NCI-H2107 treated with DMSO at 0.1 percent for 48 hours (cell line): ENCODE measurements at regions not wholly inside any gene's neighbourhood (a gene's known extent, or its start where the extent isn't known, plus 50 kb on each side); places are given as distances from the start of the nearest gene placed in this dataset.
A peak's percentile ranks its signal among the peaks of the same experiment; 100 is the strongest.

Experiments
- DNase-seq: peaks from one replicate; lab custom pipeline; 2025; ENCODE audit not compliant: unreplicated experiment; lab: John Stamatoyannopoulos, UW

- DNase-seq: no peak
Measured at GRCh38 chr10:120702032-120702431, 149.1 kb upstream of the WDR11 start.

GRCh38 chr10:120705309-120705708 lies 145.9 kb upstream of the WDR11 start:
- DNase-seq: no peak

- DNase-seq: no peak
Measured at GRCh38 chr10:120710076-120710475, 141.1 kb upstream of the WDR11 start.

GRCh38 chr10:120711860-120712259 lies 139.3 kb upstream of the WDR11 start:
- DNase-seq: no peak

GRCh38 chr10:120713573-120714205 lies 137.5 kb upstream of the WDR11 start:
- no peak for DNase-seq

GRCh38 chr10:120715171-120715570 lies 136.0 kb upstream of the WDR11 start:
- no peak for DNase-seq

- no peak for DNase-seq
Measured at GRCh38 chr10:120719333-120719732, 131.8 kb upstream of the WDR11 start.

- no peak for DNase-seq
Measured at GRCh38 chr10:120727001-120727400, 124.2 kb upstream of the WDR11 start.

GRCh38 chr10:120729547-120729946 lies 121.6 kb upstream of the WDR11 start:
- no peak for DNase-seq

GRCh38 chr10:120732067-120732466 lies 119.1 kb upstream of the WDR11 start:
- no peak for DNase-seq

- no peak for DNase-seq
Measured at GRCh38 chr10:120732643-120733313, 118.4 kb upstream of the WDR11 start.

GRCh38 chr10:120734483-120735078 lies 116.6 kb upstream of the WDR11 start:
- DNase-seq: no peak

GRCh38 chr10:120735315-120735714 lies 115.8 kb upstream of the WDR11 start:
- DNase-seq: no peak

- DNase-seq: peak; percentile 2
Measured at GRCh38 chr10:120735773-120736371, 115.3 kb upstream of the WDR11 start.

GRCh38 chr10:120736377-120736776 lies 114.8 kb upstream of the WDR11 start:
- no peak for DNase-seq

GRCh38 chr10:120738658-120739057 lies 112.5 kb upstream of the WDR11 start:
- no peak for DNase-seq

- no peak for DNase-seq
Measured at GRCh38 chr10:120741396-120741795, 109.8 kb upstream of the WDR11 start.

- no peak for DNase-seq
Measured at GRCh38 chr10:120742373-120742772, 108.8 kb upstream of the WDR11 start.

GRCh38 chr10:120744040-120744439 lies 107.1 kb upstream of the WDR11 start:
- DNase-seq: no peak

GRCh38 chr10:120746001-120746777 lies 105.0 kb upstream of the WDR11 start:
- no peak for DNase-seq

GRCh38 chr10:120748519-120748918 lies 102.6 kb upstream of the WDR11 start:
- no peak for DNase-seq
